H1 (cell line): ENCODE measurements at regions not wholly inside any gene's neighbourhood (a gene's known extent, or its start where the extent isn't known, plus 50 kb on each side); places are given as distances from the start of the nearest gene placed in this dataset.

ENCODE experiments used
- HDAC2 ChIP-seq, 2 experiments: fragments of 300-600 bp in 1 of 2; sonication (generic) in 1 of 2; IDR thresholded peaks; 2 replicates each; pipeline ENCODE4 v1.6.1; 2011 to 2012; ENCODE audit warnings: low read depth in 2 of 2, low read length in 2 of 2, mild to moderate bottlenecking in 2 of 2, moderate library complexity in 2 of 2, borderline replicate concordance in 1 of 2, inconsistent platforms in 1 of 2
- SAP30 ChIP-seq: fragments of 300-600 bp; sonication (generic); IDR thresholded peaks from 2 replicates; pipeline ENCODE4 v1.7.1; 2012; ENCODE audit warnings: low read length, moderate library complexity, mild to moderate bottlenecking, inconsistent platforms; ENCODE audit not compliant: insufficient read depth, insufficient replicate concordance
- TF ChIP-seq, protein P1 (sequence below): fragments of 300-600 bp; sonication (generic); IDR thresholded peaks from 2 replicates; pipeline ENCODE4 v1.7.1; 2012; ENCODE audit warnings: low read length, moderate library complexity, mild to moderate bottlenecking, inconsistent platforms; ENCODE audit not compliant: insufficient replicate concordance

DNA sequence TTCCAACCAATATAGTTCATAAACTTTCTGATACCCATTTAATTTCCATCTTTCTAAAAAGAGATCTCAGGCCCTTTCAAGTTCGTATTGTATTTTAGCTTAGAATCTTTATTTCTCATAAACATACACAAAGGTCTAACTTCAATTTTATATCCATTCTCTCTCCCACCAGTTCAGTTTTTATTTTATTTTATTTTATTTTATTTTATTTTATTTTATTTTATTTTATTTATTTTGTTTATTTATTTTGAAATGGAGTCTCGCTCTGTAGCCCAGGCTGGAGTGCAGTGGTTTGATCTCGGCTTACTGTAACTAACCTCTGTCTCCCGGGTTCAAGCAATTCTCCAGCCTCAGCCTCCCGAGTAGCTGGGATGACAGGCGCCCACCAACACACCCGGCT is 552.8 kb downstream of the SLITRK5 start (continued):
- TF ChIP-seq, protein P1, sequence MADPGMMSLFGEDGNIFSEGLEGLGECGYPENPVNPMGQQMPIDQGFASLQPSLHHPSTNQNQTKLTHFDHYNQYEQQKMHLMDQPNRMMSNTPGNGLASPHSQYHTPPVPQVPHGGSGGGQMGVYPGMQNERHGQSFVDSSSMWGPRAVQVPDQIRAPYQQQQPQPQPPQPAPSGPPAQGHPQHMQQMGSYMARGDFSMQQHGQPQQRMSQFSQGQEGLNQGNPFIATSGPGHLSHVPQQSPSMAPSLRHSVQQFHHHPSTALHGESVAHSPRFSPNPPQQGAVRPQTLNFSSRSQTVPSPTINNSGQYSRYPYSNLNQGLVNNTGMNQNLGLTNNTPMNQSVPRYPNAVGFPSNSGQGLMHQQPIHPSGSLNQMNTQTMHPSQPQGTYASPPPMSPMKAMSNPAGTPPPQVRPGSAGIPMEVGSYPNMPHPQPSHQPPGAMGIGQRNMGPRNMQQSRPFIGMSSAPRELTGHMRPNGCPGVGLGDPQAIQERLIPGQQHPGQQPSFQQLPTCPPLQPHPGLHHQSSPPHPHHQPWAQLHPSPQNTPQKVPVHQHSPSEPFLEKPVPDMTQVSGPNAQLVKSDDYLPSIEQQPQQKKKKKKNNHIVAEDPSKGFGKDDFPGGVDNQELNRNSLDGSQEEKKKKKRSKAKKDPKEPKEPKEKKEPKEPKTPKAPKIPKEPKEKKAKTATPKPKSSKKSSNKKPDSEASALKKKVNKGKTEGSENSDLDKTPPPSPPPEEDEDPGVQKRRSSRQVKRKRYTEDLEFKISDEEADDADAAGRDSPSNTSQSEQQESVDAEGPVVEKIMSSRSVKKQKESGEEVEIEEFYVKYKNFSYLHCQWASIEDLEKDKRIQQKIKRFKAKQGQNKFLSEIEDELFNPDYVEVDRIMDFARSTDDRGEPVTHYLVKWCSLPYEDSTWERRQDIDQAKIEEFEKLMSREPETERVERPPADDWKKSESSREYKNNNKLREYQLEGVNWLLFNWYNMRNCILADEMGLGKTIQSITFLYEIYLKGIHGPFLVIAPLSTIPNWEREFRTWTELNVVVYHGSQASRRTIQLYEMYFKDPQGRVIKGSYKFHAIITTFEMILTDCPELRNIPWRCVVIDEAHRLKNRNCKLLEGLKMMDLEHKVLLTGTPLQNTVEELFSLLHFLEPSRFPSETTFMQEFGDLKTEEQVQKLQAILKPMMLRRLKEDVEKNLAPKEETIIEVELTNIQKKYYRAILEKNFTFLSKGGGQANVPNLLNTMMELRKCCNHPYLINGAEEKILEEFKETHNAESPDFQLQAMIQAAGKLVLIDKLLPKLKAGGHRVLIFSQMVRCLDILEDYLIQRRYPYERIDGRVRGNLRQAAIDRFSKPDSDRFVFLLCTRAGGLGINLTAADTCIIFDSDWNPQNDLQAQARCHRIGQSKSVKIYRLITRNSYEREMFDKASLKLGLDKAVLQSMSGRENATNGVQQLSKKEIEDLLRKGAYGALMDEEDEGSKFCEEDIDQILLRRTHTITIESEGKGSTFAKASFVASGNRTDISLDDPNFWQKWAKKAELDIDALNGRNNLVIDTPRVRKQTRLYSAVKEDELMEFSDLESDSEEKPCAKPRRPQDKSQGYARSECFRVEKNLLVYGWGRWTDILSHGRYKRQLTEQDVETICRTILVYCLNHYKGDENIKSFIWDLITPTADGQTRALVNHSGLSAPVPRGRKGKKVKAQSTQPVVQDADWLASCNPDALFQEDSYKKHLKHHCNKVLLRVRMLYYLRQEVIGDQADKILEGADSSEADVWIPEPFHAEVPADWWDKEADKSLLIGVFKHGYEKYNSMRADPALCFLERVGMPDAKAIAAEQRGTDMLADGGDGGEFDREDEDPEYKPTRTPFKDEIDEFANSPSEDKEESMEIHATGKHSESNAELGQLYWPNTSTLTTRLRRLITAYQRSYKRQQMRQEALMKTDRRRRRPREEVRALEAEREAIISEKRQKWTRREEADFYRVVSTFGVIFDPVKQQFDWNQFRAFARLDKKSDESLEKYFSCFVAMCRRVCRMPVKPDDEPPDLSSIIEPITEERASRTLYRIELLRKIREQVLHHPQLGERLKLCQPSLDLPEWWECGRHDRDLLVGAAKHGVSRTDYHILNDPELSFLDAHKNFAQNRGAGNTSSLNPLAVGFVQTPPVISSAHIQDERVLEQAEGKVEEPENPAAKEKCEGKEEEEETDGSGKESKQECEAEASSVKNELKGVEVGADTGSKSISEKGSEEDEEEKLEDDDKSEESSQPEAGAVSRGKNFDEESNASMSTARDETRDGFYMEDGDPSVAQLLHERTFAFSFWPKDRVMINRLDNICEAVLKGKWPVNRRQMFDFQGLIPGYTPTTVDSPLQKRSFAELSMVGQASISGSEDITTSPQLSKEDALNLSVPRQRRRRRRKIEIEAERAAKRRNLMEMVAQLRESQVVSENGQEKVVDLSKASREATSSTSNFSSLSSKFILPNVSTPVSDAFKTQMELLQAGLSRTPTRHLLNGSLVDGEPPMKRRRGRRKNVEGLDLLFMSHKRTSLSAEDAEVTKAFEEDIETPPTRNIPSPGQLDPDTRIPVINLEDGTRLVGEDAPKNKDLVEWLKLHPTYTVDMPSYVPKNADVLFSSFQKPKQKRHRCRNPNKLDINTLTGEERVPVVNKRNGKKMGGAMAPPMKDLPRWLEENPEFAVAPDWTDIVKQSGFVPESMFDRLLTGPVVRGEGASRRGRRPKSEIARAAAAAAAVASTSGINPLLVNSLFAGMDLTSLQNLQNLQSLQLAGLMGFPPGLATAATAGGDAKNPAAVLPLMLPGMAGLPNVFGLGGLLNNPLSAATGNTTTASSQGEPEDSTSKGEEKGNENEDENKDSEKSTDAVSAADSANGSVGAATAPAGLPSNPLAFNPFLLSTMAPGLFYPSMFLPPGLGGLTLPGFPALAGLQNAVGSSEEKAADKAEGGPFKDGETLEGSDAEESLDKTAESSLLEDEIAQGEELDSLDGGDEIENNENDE, result no peak
- TF ChIP-seq HDAC2 (IDR thresholded peaks at IDR 0.05; ENCODE audit: borderline replicate concordance in 1 of 2, low read depth in 2 of 2, low read length in 2 of 2), result no peak
- TF ChIP-seq SAP30, result no peak
